ENCODE measurements at regions not wholly inside any gene's neighbourhood (a gene's known extent, or its start where the extent isn't known, plus 50 kb on each side); places are given as distances from the start of the nearest gene placed in this dataset.

DNA sequence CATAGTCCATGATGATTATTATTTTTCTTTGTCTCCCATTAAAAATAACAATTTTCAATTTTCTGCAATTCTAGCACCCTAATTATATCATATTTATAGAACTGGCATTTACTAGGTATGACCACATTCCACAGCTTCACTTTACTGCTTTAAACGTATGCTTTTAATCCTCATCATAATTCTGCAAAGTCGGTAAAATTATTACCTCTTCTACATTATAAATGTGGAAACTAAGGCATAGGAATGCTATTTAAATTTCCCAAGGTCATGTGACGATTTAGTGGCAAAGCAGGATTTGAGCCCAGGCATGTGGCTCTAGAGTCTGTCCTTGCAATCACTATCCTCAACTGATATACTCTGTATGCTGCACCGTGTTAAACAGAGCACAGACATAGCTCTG is 866.4 kb downstream of the EPHA4 start:
- TF ChIP-seq GTF2I (CRISPR knock-in tag; conservative IDR thresholded peaks at IDR 0.05) (no peak), NR2C2 (CRISPR knock-in tag; IDR thresholded peaks at IDR 0.05) (no peak), TCF7 (CRISPR knock-in tag; IDR thresholded peaks at IDR 0.05; ENCODE audit: low read depth) (no peak), ATF1 (CRISPR knock-in tag; IDR thresholded peaks at IDR 0.05) (no peak), ZNF219 (CRISPR knock-in tag; IDR thresholded peaks at IDR 0.05; ENCODE audit: borderline replicate concordance) (no peak), AR (CRISPR knock-in tag; IDR thresholded peaks at IDR 0.05) (no peak), RORB (CRISPR knock-in tag; IDR thresholded peaks at IDR 0.05) (no peak), USF2 (CRISPR knock-in tag; IDR thresholded peaks at IDR 0.05) (no peak), NFE2L1 (CRISPR knock-in tag; IDR thresholded peaks at IDR 0.05) (no peak), ZBTB21 (CRISPR knock-in tag; IDR thresholded peaks at IDR 0.05; ENCODE audit: borderline replicate concordance) (no peak), SMAD4 (CRISPR knock-in tag; IDR thresholded peaks at IDR 0.05) (no peak), ATF2 (CRISPR knock-in tag; IDR thresholded peaks at IDR 0.05; ENCODE audit: borderline replicate concordance, low read depth) (no peak), CREB1 (CRISPR knock-in tag; IDR thresholded peaks at IDR 0.05) (no peak), ZNF425 (CRISPR knock-in tag; conservative IDR thresholded peaks at IDR 0.05) (no peak), OVOL2 (CRISPR knock-in tag; IDR thresholded peaks at IDR 0.05; ENCODE audit: borderline replicate concordance) (no peak), NFATC4 (CRISPR knock-in tag; IDR thresholded peaks at IDR 0.05) (no peak), ETV6 (CRISPR knock-in tag; IDR thresholded peaks at IDR 0.05) (no peak), ARID4B (CRISPR knock-in tag; IDR thresholded peaks at IDR 0.05; ENCODE audit: borderline replicate concordance) (no peak)
- TF ChIP-seq, protein P1, sequence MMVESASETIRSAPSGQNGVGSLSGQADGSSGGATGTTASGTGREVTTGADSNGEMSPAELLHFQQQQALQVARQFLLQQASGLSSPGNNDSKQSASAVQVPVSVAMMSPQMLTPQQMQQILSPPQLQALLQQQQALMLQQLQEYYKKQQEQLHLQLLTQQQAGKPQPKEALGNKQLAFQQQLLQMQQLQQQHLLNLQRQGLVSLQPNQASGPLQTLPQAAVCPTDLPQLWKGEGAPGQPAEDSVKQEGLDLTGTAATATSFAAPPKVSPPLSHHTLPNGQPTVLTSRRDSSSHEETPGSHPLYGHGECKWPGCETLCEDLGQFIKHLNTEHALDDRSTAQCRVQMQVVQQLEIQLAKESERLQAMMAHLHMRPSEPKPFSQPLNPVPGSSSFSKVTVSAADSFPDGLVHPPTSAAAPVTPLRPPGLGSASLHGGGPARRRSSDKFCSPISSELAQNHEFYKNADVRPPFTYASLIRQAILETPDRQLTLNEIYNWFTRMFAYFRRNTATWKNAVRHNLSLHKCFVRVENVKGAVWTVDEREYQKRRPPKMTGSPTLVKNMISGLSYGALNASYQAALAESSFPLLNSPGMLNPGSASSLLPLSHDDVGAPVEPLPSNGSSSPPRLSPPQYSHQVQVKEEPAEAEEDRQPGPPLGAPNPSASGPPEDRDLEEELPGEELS (CRISPR knock-in tag; IDR thresholded peaks at IDR 0.05) = no peak
- TF ChIP-seq, protein P2, sequence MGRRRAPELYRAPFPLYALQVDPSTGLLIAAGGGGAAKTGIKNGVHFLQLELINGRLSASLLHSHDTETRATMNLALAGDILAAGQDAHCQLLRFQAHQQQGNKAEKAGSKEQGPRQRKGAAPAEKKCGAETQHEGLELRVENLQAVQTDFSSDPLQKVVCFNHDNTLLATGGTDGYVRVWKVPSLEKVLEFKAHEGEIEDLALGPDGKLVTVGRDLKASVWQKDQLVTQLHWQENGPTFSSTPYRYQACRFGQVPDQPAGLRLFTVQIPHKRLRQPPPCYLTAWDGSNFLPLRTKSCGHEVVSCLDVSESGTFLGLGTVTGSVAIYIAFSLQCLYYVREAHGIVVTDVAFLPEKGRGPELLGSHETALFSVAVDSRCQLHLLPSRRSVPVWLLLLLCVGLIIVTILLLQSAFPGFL (CRISPR knock-in tag; IDR thresholded peaks at IDR 0.05; ENCODE audit: borderline replicate concordance) = no peak
- ATAC-seq (no peak), DNase-seq (ENCODE audit: low spot score) (no peak)
- no peaks in the 10 kb centered on the region for H3K27me3 Mint-ChIP-seq (ENCODE audit: low read depth)
- peaks cover 17% of the 10 kb centered on the region for H3K9me3 Mint-ChIP-seq
- H3K27ac Mint-ChIP-seq = no peak overlapping the region
- ChIA-PET POLR2A (interaction anchor here (0.7 kb wide), 2 partner anchors 153 to 237 kb away, joined by 3 to 5 read pairs; no protein-coding TSS in a partner anchor), CTCF (no interaction called here)
- peaks cover 12% of the 10 kb centered on the region for H3K36me3 Mint-ChIP-seq
- H3K4me3 Mint-ChIP-seq = no peak overlapping the region
- H3K4me1 Mint-ChIP-seq = peaks cover 15% of the 10 kb centered on the region

All from WTC11 (cell line).